Left cardiac atrium (tissue), 4 donors: ENCODE measurements at regions not wholly inside any gene's neighbourhood (a gene's known extent, or its start where the extent isn't known, plus 50 kb on each side); places are given as distances from the start of the nearest gene placed in this dataset.

Experiments used
- ATAC-seq, 2 donors: fragments of 200-7000 bp; cut with Tn5 transposase; one replicate each; pipeline ENCODE4 v1.9.1; 2020; ENCODE audit warnings: mild to moderate bottlenecking in 2 of 2, moderate library complexity in 2 of 2
- DNase-seq: peaks from one replicate; pipeline ENCODE4 v3.0.0-alpha.2; 2020
- intact Hi-C, 2 donors: fragments of 100-400 bp; cut with DNase I; formaldehyde crosslinking; loops; one replicate each; pipeline versions ENCODE4 v1.14.1 to v1.15.1; 2022 to 2023
- donor health status: DM: no; HTN: yes; CAD: no.
- donor health status: DM: no; HTN: yes; CAD: no; lungs with severe emphysema.
- donor health status: DM: yes; HTN: yes; CAD: no.
- donor health status: Dilated cardiomyopathy.

- ATAC-seq (no peak), DNase-seq (no peak)
- intact Hi-C loops, result no loop called here
Measured at GRCh38 chr15:63453186-63453905, 51.0 kb upstream of the USP3 start.

- no peak for ATAC-seq
- intact Hi-C loops, result no loop called here
Measured at GRCh38 chr15:63454503-63455211, 49.7 kb upstream of the USP3 start.

More at GRCh38 chr15:63454503-63455211, 49.7 kb upstream of the USP3 start:
- no peak for DNase-seq
